GM12878 (cell line): ENCODE measurements at regions not wholly inside any gene's neighbourhood (a gene's known extent, or its start where the extent isn't known, plus 50 kb on each side); places are given as distances from the start of the nearest gene placed in this dataset.

Experiments
- ATAC-seq: fragments of 200-7000 bp; cut with Tn5 transposase; 3 replicates; pipeline ENCODE4 v1.9.1; 2020; ENCODE audit warnings: mild to moderate bottlenecking, moderate library complexity
- BruUV-seq: library from RNA; stranded (reverse); fragments of 400-500 nt; replicated peaks from 2 replicates; lab custom pipeline; 2021; lab: Mats Ljungman, UMichigan
- CTCF ChIA-PET: fragments of 300-600 bp; sonication (Branson Sonifier 250); formaldehyde crosslinking; extraction: SDS; loops from one replicate; lab custom pipeline; 2021; ENCODE audit warnings: inconsistent platforms; lab: Yijun Ruan, JAX
- POLR2A ChIA-PET: fragments of 350-600 bp; formaldehyde crosslinking; extraction: SDS; loops from one replicate; lab custom pipeline; 2021; ENCODE audit warnings: inconsistent platforms; lab: Charles Lee
- RAD21 ChIA-PET: fragments of 300-600 bp; sonication (Branson Sonifier 250); formaldehyde crosslinking; loops from one replicate; lab custom pipeline; 2023; ENCODE audit warnings: antibody characterized with exemption; ENCODE audit not compliant: unreplicated experiment; lab: Charles Lee
- SMC1A ChIA-PET: fragments of 300-600 bp; sonication (Branson Sonifier 250); formaldehyde crosslinking; loops from one replicate; lab custom pipeline; 2023; ENCODE audit not compliant: unreplicated experiment, uncharacterized antibody; lab: Charles Lee
- DNase-seq: peaks from one replicate; pipeline ENCODE4 v3.0.0-alpha.2; 2011; ENCODE audit warnings: low read depth, low spot score
- FAIRE-seq: peaks from 3 replicates; lab custom pipeline; 2011; peaks lifted over from hg19 to GRCh38; lab: Jason Lieb, UNC
- H2AFZ ChIP-seq: 2 replicates; pipeline ENCODE4 v1.6.0; 2011; ENCODE audit warnings: low read depth, low read length, control low read depth; ENCODE audit not compliant: control insufficient read depth
- H3K27ac ChIP-seq: 2 replicates; pipeline ENCODE4 v1.5.1; 2011; ENCODE audit warnings: control low read depth; ENCODE audit not compliant: control insufficient read depth, insufficient read depth
- H3K27me3 ChIP-seq, 2 experiments: replicated peaks in 1 of 2; 2 replicates each; pipeline versions ENCODE4 v1.6.0 to v1.6.1; 2011; ENCODE audit warnings: low read length in 1 of 2; ENCODE audit not compliant: control insufficient read depth in 2 of 2, insufficient read depth in 2 of 2
- H3K36me3 ChIP-seq, 2 experiments: 2 replicates each; pipeline ENCODE4 v1.5.1; 2011; ENCODE audit warnings: low read length in 1 of 2; ENCODE audit not compliant: control insufficient read depth in 2 of 2, insufficient read depth in 2 of 2
- H3K4me1 ChIP-seq: 2 replicates; pipeline ENCODE4 v1.6.1; 2011; ENCODE audit warnings: mild to moderate bottlenecking, low read length, moderate library complexity, mixed read lengths; ENCODE audit not compliant: control insufficient read depth, insufficient read depth
- H3K4me2 ChIP-seq: 2 replicates; pipeline ENCODE4 v1.6.0; 2011; ENCODE audit warnings: control low read depth; ENCODE audit not compliant: control insufficient read depth, insufficient read depth
- H3K4me3 ChIP-seq: fragments of 200-600 bp; sonication (generic); 2 replicates; pipeline ENCODE4 v1.5.1; 2016
- H3K79me2 ChIP-seq: 2 replicates; pipeline ENCODE4 v1.6.0; 2011; ENCODE audit warnings: low read length; ENCODE audit not compliant: control insufficient read depth, insufficient read depth
- H3K9ac ChIP-seq: 2 replicates; pipeline ENCODE4 v1.8.0; 2011; ENCODE audit warnings: low read length, control low read depth, mixed read lengths; ENCODE audit not compliant: control insufficient read depth, insufficient read depth
- H3K9me3 ChIP-seq: replicated peaks from 3 replicates; pipeline ENCODE4 v1.5.1; 2011; ENCODE audit warnings: mild to moderate bottlenecking, low read length; ENCODE audit not compliant: control insufficient read depth, insufficient read depth
- H4K20me1 ChIP-seq: 2 replicates; pipeline ENCODE4 v1.6.0; 2011; ENCODE audit not compliant: control insufficient read depth, insufficient read depth
- ATF2 ChIP-seq: IDR thresholded peaks from 2 replicates; pipeline ENCODE4 v1.6.1; 2012; ENCODE audit warnings: low read length, inconsistent platforms
- ATF7 ChIP-seq: fragments of 450-650 bp; IDR thresholded peaks from 2 replicates; pipeline ENCODE4 v1.6.1; 2016; ENCODE audit warnings: low read depth, mild to moderate bottlenecking
- CREB1 ChIP-seq: IDR thresholded peaks from 2 replicates; pipeline ENCODE4 v1.6.1; 2012; ENCODE audit warnings: low read depth, mild to moderate bottlenecking, inconsistent platforms
- CTCF ChIP-seq, 3 experiments: IDR thresholded peaks in 2 of 3; conservative IDR thresholded peaks in 1 of 3; 2 replicates each; pipeline ENCODE4 v1.5.1; 2011; ENCODE audit warnings: low read depth in 3 of 3, low read length in 3 of 3, mild to moderate bottlenecking in 3 of 3, control low read depth in 2 of 3, moderate library complexity in 2 of 3, inconsistent platforms in 1 of 3, mixed read lengths in 1 of 3; ENCODE audit not compliant: control insufficient read depth in 2 of 3, insufficient read depth in 1 of 3; ENCODE audit errors: extremely low read depth in 1 of 3
- HDAC2 ChIP-seq: fragments of 200-600 bp; sonication (generic); IDR thresholded peaks from 2 replicates; pipeline ENCODE4 v1.6.1; 2017
- KLF5 ChIP-seq: fragments of 450-650 bp; IDR thresholded peaks from 2 replicates; pipeline ENCODE4 v1.6.1; 2014; ENCODE audit warnings: mild to moderate bottlenecking; ENCODE audit not compliant: partially characterized antibody
- MTA3 ChIP-seq: IDR thresholded peaks from 2 replicates; pipeline ENCODE4 v1.6.1; 2012; ENCODE audit warnings: low read length, inconsistent platforms, borderline replicate concordance
- NFXL1 ChIP-seq: fragments of 450-650 bp; IDR thresholded peaks from 2 replicates; pipeline ENCODE4 v1.6.1; 2017; ENCODE audit warnings: antibody characterized with exemption, mild to moderate bottlenecking, borderline replicate concordance
- NR2F1 ChIP-seq: fragments of 450-650 bp; conservative IDR thresholded peaks from 2 replicates; pipeline ENCODE4 v1.6.1; 2017; ENCODE audit warnings: mild to moderate bottlenecking
- RB1 ChIP-seq: fragments of 450-650 bp; formaldehyde crosslinking; IDR thresholded peaks from 2 replicates; pipeline ENCODE4 v1.6.1; 2017; ENCODE audit warnings: mild to moderate bottlenecking, borderline replicate concordance
- RELA ChIP-seq: fragments of 450-650 bp; IDR thresholded peaks from 2 replicates; pipeline ENCODE4 v1.8.0; 2014; ENCODE audit warnings: borderline replicate concordance; ENCODE audit not compliant: partially characterized antibody
- SP1 ChIP-seq: IDR thresholded peaks from one replicate; pipeline ENCODE4 v1.6.1; 2011; ENCODE audit warnings: low read depth, low read length
- ZNF592 ChIP-seq: fragments of 450-650 bp; IDR thresholded peaks from 2 replicates; pipeline ENCODE4 v1.6.1; 2017; ENCODE audit warnings: mild to moderate bottlenecking, moderate library complexity
- WGBS: methylation state at CpG from one replicate; pipeline ENCODE4 v1.1.6; 2016; ENCODE audit warnings: low lambda C conversion rate; ENCODE audit not compliant: insufficient replicate concordance, insufficient coverage; ENCODE audit errors: missing lambda C conversion rate; 5-methylcytosine and 5-hydroxymethylcytosine counted together
- in situ Hi-C: fragments of 300-500 bp; cut with MboI; formaldehyde crosslinking; loops from 9 replicates; pipeline ENCODE4 v1.14.3; 2018; ENCODE audit warnings: mixed read lengths
- intact Hi-C: fragments of 100-400 bp; cut with micrococcal nuclease; formaldehyde crosslinking; loops from one replicate; pipeline ENCODE4 v1.14.2; 2022; ENCODE audit not compliant: unreplicated experiment

GRCh38 chr2:12107939-12108338 is 361.5 kb downstream of the LPIN1 start:
- 82% methylated on average over 5 of the region's 5 CpGs for WGBS
- peaks cover 0 to 2% of the 10 kb centered on the region in 2 experiments; a peak in 1 of 4 replicates for H3K36me3 ChIP-seq
- in situ Hi-C loops, result no loop called here
- H3K79me2 ChIP-seq, result no peaks in the 10 kb centered on the region
- no peak overlapping the region for H2AFZ ChIP-seq
- FAIRE-seq (no peak), DNase-seq (no peak), ATAC-seq (no peak)
- no peaks in the 10 kb centered on the region for H4K20me1 ChIP-seq
- SMC1A ChIA-PET, result interaction anchor here (0.9 to 1.9 kb wide), 3 partner anchors 10 to 23 kb away, joined by 3 to 6 read pairs (median 5); no protein-coding TSS in a partner anchor
- peaks cover 10% of the 10 kb centered on the region for H3K4me1 ChIP-seq
- BruUV-seq, result no TSS peak
- no peak overlapping the region for H3K4me3 ChIP-seq
- no peaks in the 10 kb centered on the region for H3K27me3 ChIP-seq
- H3K9me3 ChIP-seq, result no peaks in the 10 kb centered on the region
- POLR2A ChIA-PET, result no interaction called here
- H3K9ac ChIP-seq, result no peak overlapping the region
- H3K27ac ChIP-seq, result no peak overlapping the region
- RAD21 ChIA-PET, result no interaction called here
- CTCF ChIA-PET, result interaction anchor here (0.6 to 2.1 kb wide), 2 partner anchors 12 to 590 kb away, joined by 3 to 6 read pairs; no protein-coding TSS in a partner anchor
- H3K4me2 ChIP-seq, result no peak overlapping the region
- TF ChIP-seq KLF5, result no peak
- TF ChIP-seq RELA, result no peak
- TF ChIP-seq SP1, result no peak
- TF ChIP-seq ATF2, result no peak
- no peak for TF ChIP-seq ZNF592
- TF ChIP-seq CREB1, result no peak
- TF ChIP-seq ATF7, result no peak
- TF ChIP-seq HDAC2, result no peak
- TF ChIP-seq NFXL1, result no peak
- no peak for TF ChIP-seq MTA3
- no peak for TF ChIP-seq NR2F1
- no peak for TF ChIP-seq CTCF (IDR thresholded peaks at IDR 0.05 in 2 of 3, conservative IDR thresholded peaks at IDR 0.05 in 1 of 3; ENCODE audit: control insufficient read depth in 2 of 3, extremely low read depth in 1 of 3, insufficient read depth in 1 of 3, low read depth in 3 of 3, low read length in 3 of 3)
- TF ChIP-seq RB1, result no peak
- intact Hi-C loops, result no loop called here
